ENCODE measurements at regions not wholly inside any gene's neighbourhood (a gene's known extent, or its start where the extent isn't known, plus 50 kb on each side); places are given as distances from the start of the nearest gene placed in this dataset.

DNA sequence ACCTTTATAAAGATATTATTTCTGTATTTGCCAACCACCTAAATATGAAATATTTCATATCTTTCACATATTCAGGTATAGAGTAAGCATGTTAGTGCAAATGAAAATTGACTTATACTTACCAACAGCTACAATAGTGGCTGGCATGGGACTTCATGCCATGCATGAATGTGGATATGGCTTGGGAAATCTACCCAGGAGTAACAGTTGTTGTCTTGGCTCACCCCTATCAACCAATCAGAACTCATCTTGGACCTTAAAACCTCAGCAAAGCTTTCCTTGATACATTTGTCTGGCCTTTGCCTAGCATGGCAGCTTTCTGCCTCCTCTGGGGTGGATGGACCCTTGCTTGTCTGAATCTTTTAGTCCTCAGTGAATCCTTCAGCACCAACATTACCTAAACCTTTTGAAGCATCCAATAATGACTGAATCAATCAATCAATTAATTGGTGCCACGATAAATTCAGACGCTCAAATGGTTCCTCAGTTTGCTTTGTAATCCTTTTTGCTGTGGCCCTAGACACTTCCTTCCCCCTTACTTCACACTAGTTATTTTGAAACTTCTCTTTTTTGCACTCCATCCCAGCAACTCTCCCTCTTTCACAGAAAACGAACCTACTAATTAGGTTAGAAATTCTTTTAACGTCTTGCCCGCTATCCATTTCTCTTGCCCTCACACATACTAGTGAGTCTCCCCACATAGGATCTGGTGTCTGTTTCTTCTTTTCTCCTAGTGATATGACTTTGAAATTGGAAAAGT lies 132.3 kb upstream of the ZNF608 start:
- TF ChIP-seq, protein P1, sequence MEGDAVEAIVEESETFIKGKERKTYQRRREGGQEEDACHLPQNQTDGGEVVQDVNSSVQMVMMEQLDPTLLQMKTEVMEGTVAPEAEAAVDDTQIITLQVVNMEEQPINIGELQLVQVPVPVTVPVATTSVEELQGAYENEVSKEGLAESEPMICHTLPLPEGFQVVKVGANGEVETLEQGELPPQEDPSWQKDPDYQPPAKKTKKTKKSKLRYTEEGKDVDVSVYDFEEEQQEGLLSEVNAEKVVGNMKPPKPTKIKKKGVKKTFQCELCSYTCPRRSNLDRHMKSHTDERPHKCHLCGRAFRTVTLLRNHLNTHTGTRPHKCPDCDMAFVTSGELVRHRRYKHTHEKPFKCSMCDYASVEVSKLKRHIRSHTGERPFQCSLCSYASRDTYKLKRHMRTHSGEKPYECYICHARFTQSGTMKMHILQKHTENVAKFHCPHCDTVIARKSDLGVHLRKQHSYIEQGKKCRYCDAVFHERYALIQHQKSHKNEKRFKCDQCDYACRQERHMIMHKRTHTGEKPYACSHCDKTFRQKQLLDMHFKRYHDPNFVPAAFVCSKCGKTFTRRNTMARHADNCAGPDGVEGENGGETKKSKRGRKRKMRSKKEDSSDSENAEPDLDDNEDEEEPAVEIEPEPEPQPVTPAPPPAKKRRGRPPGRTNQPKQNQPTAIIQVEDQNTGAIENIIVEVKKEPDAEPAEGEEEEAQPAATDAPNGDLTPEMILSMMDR (IDR thresholded peaks at IDR 0.05) = no peak
- no peak for TF ChIP-seq POLR2AphosphoS5 (IDR thresholded peaks at IDR 0.05; ENCODE audit: low read depth, low read length)
